Astrocyte (in vitro differentiated cells and primary cell): ENCODE measurements at regions not wholly inside any gene's neighbourhood (a gene's known extent, or its start where the extent isn't known, plus 50 kb on each side); places are given as distances from the start of the nearest gene placed in this dataset.

ENCODE experiments used
- DNase-seq: peaks from one replicate; pipeline ENCODE4 v3.0.0-alpha.2; 2010; ENCODE audit warnings: low read depth
- FAIRE-seq: peaks from 2 replicates; lab custom pipeline; 2011; peaks lifted over from hg19 to GRCh38; lab: Jason Lieb, UNC
- H2AFZ ChIP-seq: 2 replicates; pipeline ENCODE4 v1.6.0; 2012; ENCODE audit warnings: low read depth, low read length, inconsistent platforms
- H3K27ac ChIP-seq: 2 replicates; pipeline ENCODE4 v1.5.1; 2011; ENCODE audit warnings: low read depth, low read length, inconsistent platforms
- H3K27me3 ChIP-seq: 2 replicates; pipeline ENCODE4 v1.6.0; 2011; ENCODE audit warnings: low read length, inconsistent platforms; ENCODE audit not compliant: insufficient read depth
- H3K36me3 ChIP-seq: 2 replicates; pipeline ENCODE4 v1.5.1; 2011; ENCODE audit warnings: low read length, inconsistent platforms; ENCODE audit not compliant: insufficient read depth
- H3K4me1 ChIP-seq: 2 replicates; pipeline ENCODE4 v1.5.1; 2011; ENCODE audit warnings: low read length, inconsistent platforms; ENCODE audit not compliant: insufficient read depth
- H3K4me2 ChIP-seq: 2 replicates; pipeline ENCODE4 v1.6.0; 2012; ENCODE audit warnings: low read length, inconsistent platforms
- H3K4me3 ChIP-seq: 2 replicates; pipeline ENCODE4 v1.5.1; 2011; ENCODE audit warnings: low read depth, mild to moderate bottlenecking, low read length, inconsistent platforms; ENCODE audit not compliant: insufficient read depth
- H3K79me2 ChIP-seq: 2 replicates; pipeline ENCODE4 v1.6.0; 2012; ENCODE audit warnings: mild to moderate bottlenecking, low read length, inconsistent platforms; ENCODE audit not compliant: insufficient read depth
- H3K9ac ChIP-seq: 2 replicates; pipeline ENCODE4 v1.6.0; 2012; ENCODE audit warnings: mild to moderate bottlenecking, low read length, inconsistent platforms
- H3K9me3 ChIP-seq: 2 replicates; pipeline ENCODE4 v1.5.1; 2012; ENCODE audit warnings: low read depth, mild to moderate bottlenecking, low read length, inconsistent platforms; ENCODE audit not compliant: insufficient read depth
- H4K20me1 ChIP-seq: 2 replicates; pipeline ENCODE4 v1.6.0; 2012; ENCODE audit warnings: low read length, inconsistent platforms; ENCODE audit not compliant: insufficient read depth
- H3K27ac Mint-ChIP-seq: one replicate; pipeline ENCODE4 v1.8.0; 2021; ENCODE audit warnings: mild to moderate bottlenecking, mixed read lengths; ENCODE audit not compliant: unreplicated experiment
- H3K27me3 Mint-ChIP-seq: one replicate; pipeline ENCODE4 v1.8.0; 2021; ENCODE audit warnings: low read depth, mixed read lengths; ENCODE audit not compliant: unreplicated experiment
- H3K36me3 Mint-ChIP-seq: one replicate; pipeline ENCODE4 v1.8.0; 2021; ENCODE audit warnings: low read depth, mixed read lengths; ENCODE audit not compliant: unreplicated experiment
- H3K4me1 Mint-ChIP-seq: one replicate; pipeline ENCODE4 v1.8.0; 2021; ENCODE audit warnings: low read depth, mixed read lengths; ENCODE audit not compliant: unreplicated experiment
- H3K4me3 Mint-ChIP-seq: one replicate; pipeline ENCODE4 v1.8.0; 2021; ENCODE audit warnings: mild to moderate bottlenecking, moderate library complexity, mixed read lengths; ENCODE audit not compliant: unreplicated experiment
- H3K9me3 Mint-ChIP-seq: one replicate; pipeline ENCODE4 v1.8.0; 2021; ENCODE audit warnings: mild to moderate bottlenecking, mixed read lengths; ENCODE audit not compliant: unreplicated experiment
- EZH2 ChIP-seq: IDR thresholded peaks from 2 replicates; pipeline ENCODE4 v1.6.1; 2012; ENCODE audit warnings: mild to moderate bottlenecking, low read length, inconsistent platforms; ENCODE audit not compliant: insufficient read depth
- TF ChIP-seq, protein P1 (sequence below): IDR thresholded peaks from 2 replicates; pipeline ENCODE4 v1.5.1; 2011; ENCODE audit warnings: low read depth, mild to moderate bottlenecking, inconsistent platforms, low read length, moderate library complexity; ENCODE audit not compliant: insufficient read depth

DNA sequence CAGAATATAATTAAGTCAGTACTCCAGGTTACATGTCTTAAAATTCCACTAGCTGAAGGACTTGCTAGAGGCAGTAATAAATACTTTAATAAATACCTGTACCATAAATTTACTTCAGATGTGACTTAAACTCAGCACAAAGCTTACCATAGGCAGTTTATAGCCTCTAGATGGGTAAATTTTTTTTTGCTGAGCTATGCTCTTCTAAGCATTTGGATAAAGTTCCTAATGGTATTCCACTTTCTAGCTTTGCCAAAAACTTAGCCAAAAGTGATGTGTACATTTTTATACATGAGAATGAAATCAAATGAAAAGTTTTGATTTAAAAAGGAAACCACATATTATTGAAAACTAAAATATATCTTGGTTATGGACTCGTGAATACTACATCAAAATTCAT, 63.7 kb upstream of the DHX40 start:
- no peak for FAIRE-seq
- Histone ChIP-seq H3K79me2 (no peaks in the 10 kb centered on the region), H2AFZ (no peak overlapping the region), H3K4me3 (no peak overlapping the region), H3K27me3 (peaks cover 3% of the 10 kb centered on the region), H4K20me1 (no peaks in the 10 kb centered on the region), H3K9me3 (no peaks in the 10 kb centered on the region), H3K27ac (no peak overlapping the region), H3K4me2 (no peak overlapping the region), H3K36me3 (no peaks in the 10 kb centered on the region), H3K4me1 (no peaks in the 10 kb centered on the region), H3K9ac (no peak overlapping the region)
- Mint-ChIP-seq H3K27ac (no peak overlapping the region), H3K4me1 (peaks cover 4% of the 10 kb centered on the region), H3K27me3 (peaks cover 3% of the 10 kb centered on the region), H3K9me3 (peaks cover 2% of the 10 kb centered on the region), H3K4me3 (no peak overlapping the region), H3K36me3 (no peaks in the 10 kb centered on the region)
- TF ChIP-seq EZH2: no peak
- TF ChIP-seq, protein P1, sequence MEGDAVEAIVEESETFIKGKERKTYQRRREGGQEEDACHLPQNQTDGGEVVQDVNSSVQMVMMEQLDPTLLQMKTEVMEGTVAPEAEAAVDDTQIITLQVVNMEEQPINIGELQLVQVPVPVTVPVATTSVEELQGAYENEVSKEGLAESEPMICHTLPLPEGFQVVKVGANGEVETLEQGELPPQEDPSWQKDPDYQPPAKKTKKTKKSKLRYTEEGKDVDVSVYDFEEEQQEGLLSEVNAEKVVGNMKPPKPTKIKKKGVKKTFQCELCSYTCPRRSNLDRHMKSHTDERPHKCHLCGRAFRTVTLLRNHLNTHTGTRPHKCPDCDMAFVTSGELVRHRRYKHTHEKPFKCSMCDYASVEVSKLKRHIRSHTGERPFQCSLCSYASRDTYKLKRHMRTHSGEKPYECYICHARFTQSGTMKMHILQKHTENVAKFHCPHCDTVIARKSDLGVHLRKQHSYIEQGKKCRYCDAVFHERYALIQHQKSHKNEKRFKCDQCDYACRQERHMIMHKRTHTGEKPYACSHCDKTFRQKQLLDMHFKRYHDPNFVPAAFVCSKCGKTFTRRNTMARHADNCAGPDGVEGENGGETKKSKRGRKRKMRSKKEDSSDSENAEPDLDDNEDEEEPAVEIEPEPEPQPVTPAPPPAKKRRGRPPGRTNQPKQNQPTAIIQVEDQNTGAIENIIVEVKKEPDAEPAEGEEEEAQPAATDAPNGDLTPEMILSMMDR: no peak
- no peak for DNase-seq

DNA sequence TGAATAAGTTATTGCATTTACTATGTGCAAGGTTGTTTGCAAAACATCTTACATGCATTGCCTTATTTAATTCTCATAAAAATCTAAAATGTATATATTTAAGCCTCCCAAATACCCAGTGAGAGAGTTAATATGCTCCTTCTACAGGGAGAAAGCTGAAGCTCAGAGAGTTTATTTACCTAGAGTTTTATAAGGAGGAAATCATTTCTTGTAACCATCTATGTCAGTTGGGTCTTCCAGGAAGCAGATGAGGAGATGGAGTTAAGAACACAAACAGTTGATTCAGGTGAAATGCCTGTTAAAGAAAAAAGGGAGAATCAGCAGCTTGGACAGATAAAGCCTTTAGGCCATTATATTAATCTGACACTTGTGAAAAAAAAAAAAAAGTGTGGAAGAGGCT, 62.6 kb upstream of the DHX40 start:
- Histone ChIP-seq H3K36me3 (no peaks in the 10 kb centered on the region), H3K79me2 (no peaks in the 10 kb centered on the region), H3K4me1 (no peaks in the 10 kb centered on the region), H3K9ac (no peak overlapping the region), H3K27me3 (peaks cover 3% of the 10 kb centered on the region), H3K27ac (no peak overlapping the region), H3K9me3 (no peaks in the 10 kb centered on the region), H3K4me3 (no peak overlapping the region), H3K4me2 (no peak overlapping the region), H4K20me1 (no peaks in the 10 kb centered on the region), H2AFZ (no peak overlapping the region)
- FAIRE-seq (no peak), DNase-seq (no peak)
- H3K27ac Mint-ChIP-seq: no peak overlapping the region
- H3K27me3 Mint-ChIP-seq: peaks cover 3% of the 10 kb centered on the region
- no peaks in the 10 kb centered on the region for H3K36me3 Mint-ChIP-seq
- no peak for TF ChIP-seq EZH2
- TF ChIP-seq, protein P1: no peak
- H3K4me1 Mint-ChIP-seq: peaks cover 4% of the 10 kb centered on the region
- H3K9me3 Mint-ChIP-seq: peaks cover 2% of the 10 kb centered on the region
- no peak overlapping the region for H3K4me3 Mint-ChIP-seq

- DNase-seq (no peak), FAIRE-seq (no peak)
- H3K36me3 ChIP-seq: no peaks in the 10 kb centered on the region
- no peaks in the 10 kb centered on the region for H4K20me1 ChIP-seq
- Mint-ChIP-seq H3K9me3 (peaks cover 2% of the 10 kb centered on the region), H3K27me3 (peaks cover 3% of the 10 kb centered on the region), H3K4me1 (peaks cover 4% of the 10 kb centered on the region), H3K36me3 (no peaks in the 10 kb centered on the region), H3K4me3 (no peak overlapping the region), H3K27ac (no peak overlapping the region)
- H3K9ac ChIP-seq: no peak overlapping the region
- no peak for TF ChIP-seq EZH2
- TF ChIP-seq, protein P1: no peak
- no peak overlapping the region for H2AFZ ChIP-seq
- peaks cover 3% of the 10 kb centered on the region for H3K27me3 ChIP-seq
- H3K27ac ChIP-seq: no peak overlapping the region
- H3K9me3 ChIP-seq: no peaks in the 10 kb centered on the region
- H3K79me2 ChIP-seq: no peaks in the 10 kb centered on the region
- no peak overlapping the region for H3K4me3 ChIP-seq
- no peaks in the 10 kb centered on the region for H3K4me1 ChIP-seq
- H3K4me2 ChIP-seq: no peak overlapping the region
Measured at GRCh38 chr17:59503500-59503899, 61.9 kb upstream of the DHX40 start.
